WTC11 (cell line): ENCODE measurements at regions not wholly inside any gene's neighbourhood (a gene's known extent, or its start where the extent isn't known, plus 50 kb on each side); places are given as distances from the start of the nearest gene placed in this dataset.

ENCODE experiments used
- ATAC-seq: fragments of 200-7000 bp; cut with Tn5 transposase; 2 replicates; pipeline ENCODE4 v1.10.0; 2021; ENCODE audit warnings: mild to moderate bottlenecking, moderate library complexity
- CTCF ChIA-PET: fragments of 300-600 bp; sonication (Branson Sonifier 250); formaldehyde crosslinking; loops from one replicate; lab custom pipeline; 2021; ENCODE audit warnings: antibody characterized with exemption; lab: Charles Lee
- POLR2A ChIA-PET: fragments of 350-600 bp; sonication (Branson Sonifier 250); formaldehyde crosslinking; loops from one replicate; lab custom pipeline; 2021; ENCODE audit warnings: antibody characterized with exemption; lab: Charles Lee
- DNase-seq: peaks from one replicate; pipeline ENCODE4 v3.0.0; 2021; ENCODE audit warnings: low spot score
- H3K27ac Mint-ChIP-seq: 2 replicates; pipeline ENCODE4 v1.8.0; 2021; ENCODE audit warnings: mixed read lengths
- H3K27me3 Mint-ChIP-seq: 2 replicates; pipeline ENCODE4 v1.8.0; 2021; ENCODE audit warnings: low read depth, mild to moderate bottlenecking, moderate library complexity, mixed read lengths
- H3K36me3 Mint-ChIP-seq: 2 replicates; pipeline ENCODE4 v1.8.0; 2021; ENCODE audit warnings: mixed read lengths
- H3K4me1 Mint-ChIP-seq: 2 replicates; pipeline ENCODE4 v1.8.0; 2022; ENCODE audit warnings: mixed read lengths
- H3K4me3 Mint-ChIP-seq: 2 replicates; pipeline ENCODE4 v1.8.0; 2021; ENCODE audit warnings: mild to moderate bottlenecking, moderate library complexity, mixed read lengths
- H3K9me3 Mint-ChIP-seq: 2 replicates; pipeline ENCODE4 v1.8.0; 2021; ENCODE audit warnings: mixed read lengths
- ELF4 ChIP-seq: sonication (generic); formaldehyde crosslinking; IDR thresholded peaks from 2 replicates; pipeline ENCODE4 v1.8.1; 2022; ENCODE audit warnings: low read depth, mild to moderate bottlenecking, moderate library complexity, missing genetic modification reagents
- ETV6 ChIP-seq: sonication (generic); formaldehyde crosslinking; IDR thresholded peaks from 2 replicates; pipeline ENCODE4 v1.8.1; 2022; ENCODE audit warnings: mild to moderate bottlenecking, missing genetic modification reagents
- FOXK1 ChIP-seq: sonication (generic); formaldehyde crosslinking; IDR thresholded peaks from 2 replicates; pipeline ENCODE4 v1.8.0; 2022; ENCODE audit warnings: mild to moderate bottlenecking, moderate library complexity, missing genetic modification reagents
- GABPB1 ChIP-seq: sonication (generic); formaldehyde crosslinking; IDR thresholded peaks from 2 replicates; pipeline ENCODE4 v1.8.1; 2023; ENCODE audit warnings: mild to moderate bottlenecking, missing genetic modification reagents
- NR2C2 ChIP-seq: sonication (generic); formaldehyde crosslinking; IDR thresholded peaks from 2 replicates; pipeline ENCODE4 v1.8.0; 2022; ENCODE audit warnings: mild to moderate bottlenecking, missing genetic modification reagents
- TEAD4 ChIP-seq: sonication (generic); formaldehyde crosslinking; IDR thresholded peaks from 2 replicates; pipeline ENCODE4 v1.8.0; 2022; ENCODE audit warnings: mild to moderate bottlenecking, missing genetic modification reagents
- TP53 ChIP-seq: sonication (generic); formaldehyde crosslinking; IDR thresholded peaks from 2 replicates; pipeline ENCODE4 v1.8.1; 2023; ENCODE audit warnings: mild to moderate bottlenecking, missing genetic modification reagents
- ZBTB21 ChIP-seq: sonication (generic); formaldehyde crosslinking; IDR thresholded peaks from 2 replicates; pipeline ENCODE4 v1.8.1; 2023; ENCODE audit warnings: mild to moderate bottlenecking, missing genetic modification reagents, borderline replicate concordance
- ZNF232 ChIP-seq: sonication (generic); formaldehyde crosslinking; IDR thresholded peaks from 2 replicates; pipeline ENCODE4 v1.8.0; 2022; ENCODE audit warnings: mild to moderate bottlenecking, missing genetic modification reagents
- ZNF396 ChIP-seq: fragments of 250-450 bp; sonication (Bioruptor Pico); IDR thresholded peaks from 2 replicates; pipeline ENCODE4 v1.8.0; 2021; ENCODE audit warnings: mild to moderate bottlenecking, moderate library complexity, borderline replicate concordance
- ZNF416 ChIP-seq: fragments of 250-450 bp; sonication (Bioruptor Pico); IDR thresholded peaks from 2 replicates; pipeline ENCODE4 v1.9.0; 2021; ENCODE audit warnings: mild to moderate bottlenecking, inconsistent platforms
- ZNF423 ChIP-seq: fragments of 250-450 bp; sonication (Bioruptor Pico); IDR thresholded peaks from 2 replicates; pipeline ENCODE4 v2.1.2; 2022; ENCODE audit warnings: mild to moderate bottlenecking, moderate library complexity
- TF ChIP-seq, protein P1 (sequence below): fragments of 250-450 bp; sonication (Bioruptor Pico); IDR thresholded peaks from 2 replicates; pipeline ENCODE4 v1.9.0; 2021; ENCODE audit warnings: mild to moderate bottlenecking, borderline replicate concordance
- TF ChIP-seq, protein P2 (sequence below): sonication (generic); formaldehyde crosslinking; IDR thresholded peaks from 2 replicates; pipeline ENCODE4 v1.8.1; 2022; ENCODE audit warnings: low read depth, missing genetic modification reagents, borderline replicate concordance
- TF ChIP-seq, protein P3 (sequence below): sonication (generic); formaldehyde crosslinking; IDR thresholded peaks from 2 replicates; pipeline ENCODE4 v1.8.1; 2023; ENCODE audit warnings: mild to moderate bottlenecking, missing genetic modification reagents, moderate library complexity
- TF ChIP-seq, protein P4 (sequence below): sonication (generic); formaldehyde crosslinking; IDR thresholded peaks from 2 replicates; pipeline ENCODE4 v1.8.0; 2022; ENCODE audit warnings: missing genetic modification reagents
- TF ChIP-seq, protein P5 (sequence below): fragments of 250-450 bp; sonication (Bioruptor Pico); IDR thresholded peaks from 2 replicates; pipeline ENCODE4 v1.8.0; 2021; ENCODE audit warnings: mild to moderate bottlenecking
- TF ChIP-seq, protein P6 (sequence below): sonication (generic); formaldehyde crosslinking; IDR thresholded peaks from 2 replicates; pipeline ENCODE4 v1.8.1; 2023; ENCODE audit warnings: mild to moderate bottlenecking, moderate library complexity, missing genetic modification reagents
- TF ChIP-seq, protein P7 (sequence below): sonication (generic); formaldehyde crosslinking; IDR thresholded peaks from 2 replicates; pipeline ENCODE4 v1.8.0; 2023; ENCODE audit warnings: missing genetic modification reagents
- TF ChIP-seq, protein P8 (sequence below): sonication (generic); formaldehyde crosslinking; IDR thresholded peaks from 2 replicates; pipeline ENCODE4 v1.8.1; 2022; ENCODE audit warnings: missing genetic modification reagents, borderline replicate concordance

DNA sequence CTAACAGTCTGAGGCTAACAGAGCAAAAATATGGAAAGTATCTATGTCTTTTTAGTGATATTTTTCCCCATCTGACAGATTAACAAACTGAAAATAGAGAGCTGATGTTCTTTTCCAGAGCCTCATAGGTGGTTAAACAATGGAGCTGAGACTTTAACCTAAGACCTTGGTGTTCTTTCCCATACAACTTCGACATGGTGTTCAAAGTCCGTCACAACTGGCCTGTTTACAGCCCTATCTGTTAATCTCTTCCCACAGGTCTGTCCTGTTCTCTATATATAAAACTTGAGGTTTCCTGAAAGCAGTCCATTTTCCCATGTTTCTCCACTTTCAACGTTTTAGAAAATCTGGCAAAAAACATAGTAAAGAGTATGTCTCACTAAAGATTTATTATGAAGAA lies 395.7 kb downstream of the BRINP2 start:
- TF ChIP-seq, protein P1, sequence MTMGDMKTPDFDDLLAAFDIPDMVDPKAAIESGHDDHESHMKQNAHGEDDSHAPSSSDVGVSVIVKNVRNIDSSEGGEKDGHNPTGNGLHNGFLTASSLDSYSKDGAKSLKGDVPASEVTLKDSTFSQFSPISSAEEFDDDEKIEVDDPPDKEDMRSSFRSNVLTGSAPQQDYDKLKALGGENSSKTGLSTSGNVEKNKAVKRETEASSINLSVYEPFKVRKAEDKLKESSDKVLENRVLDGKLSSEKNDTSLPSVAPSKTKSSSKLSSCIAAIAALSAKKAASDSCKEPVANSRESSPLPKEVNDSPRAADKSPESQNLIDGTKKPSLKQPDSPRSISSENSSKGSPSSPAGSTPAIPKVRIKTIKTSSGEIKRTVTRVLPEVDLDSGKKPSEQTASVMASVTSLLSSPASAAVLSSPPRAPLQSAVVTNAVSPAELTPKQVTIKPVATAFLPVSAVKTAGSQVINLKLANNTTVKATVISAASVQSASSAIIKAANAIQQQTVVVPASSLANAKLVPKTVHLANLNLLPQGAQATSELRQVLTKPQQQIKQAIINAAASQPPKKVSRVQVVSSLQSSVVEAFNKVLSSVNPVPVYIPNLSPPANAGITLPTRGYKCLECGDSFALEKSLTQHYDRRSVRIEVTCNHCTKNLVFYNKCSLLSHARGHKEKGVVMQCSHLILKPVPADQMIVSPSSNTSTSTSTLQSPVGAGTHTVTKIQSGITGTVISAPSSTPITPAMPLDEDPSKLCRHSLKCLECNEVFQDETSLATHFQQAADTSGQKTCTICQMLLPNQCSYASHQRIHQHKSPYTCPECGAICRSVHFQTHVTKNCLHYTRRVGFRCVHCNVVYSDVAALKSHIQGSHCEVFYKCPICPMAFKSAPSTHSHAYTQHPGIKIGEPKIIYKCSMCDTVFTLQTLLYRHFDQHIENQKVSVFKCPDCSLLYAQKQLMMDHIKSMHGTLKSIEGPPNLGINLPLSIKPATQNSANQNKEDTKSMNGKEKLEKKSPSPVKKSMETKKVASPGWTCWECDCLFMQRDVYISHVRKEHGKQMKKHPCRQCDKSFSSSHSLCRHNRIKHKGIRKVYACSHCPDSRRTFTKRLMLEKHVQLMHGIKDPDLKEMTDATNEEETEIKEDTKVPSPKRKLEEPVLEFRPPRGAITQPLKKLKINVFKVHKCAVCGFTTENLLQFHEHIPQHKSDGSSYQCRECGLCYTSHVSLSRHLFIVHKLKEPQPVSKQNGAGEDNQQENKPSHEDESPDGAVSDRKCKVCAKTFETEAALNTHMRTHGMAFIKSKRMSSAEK (CRISPR knock-in tag) = no peak
- TF ChIP-seq GABPB1 (no peak), ZNF416 (CRISPR knock-in tag) (no peak), ZNF232 (CRISPR knock-in tag) (no peak), ZNF423 (CRISPR knock-in tag) (no peak), NR2C2 (no peak), TP53 (no peak), ZNF396 (no peak), ZBTB21 (CRISPR knock-in tag) (no peak), ELF4 (CRISPR knock-in tag) (no peak), ETV6 (CRISPR knock-in tag) (no peak), FOXK1 (CRISPR knock-in tag) (no peak), TEAD4 (CRISPR knock-in tag) (no peak)
- TF ChIP-seq, protein P2, sequence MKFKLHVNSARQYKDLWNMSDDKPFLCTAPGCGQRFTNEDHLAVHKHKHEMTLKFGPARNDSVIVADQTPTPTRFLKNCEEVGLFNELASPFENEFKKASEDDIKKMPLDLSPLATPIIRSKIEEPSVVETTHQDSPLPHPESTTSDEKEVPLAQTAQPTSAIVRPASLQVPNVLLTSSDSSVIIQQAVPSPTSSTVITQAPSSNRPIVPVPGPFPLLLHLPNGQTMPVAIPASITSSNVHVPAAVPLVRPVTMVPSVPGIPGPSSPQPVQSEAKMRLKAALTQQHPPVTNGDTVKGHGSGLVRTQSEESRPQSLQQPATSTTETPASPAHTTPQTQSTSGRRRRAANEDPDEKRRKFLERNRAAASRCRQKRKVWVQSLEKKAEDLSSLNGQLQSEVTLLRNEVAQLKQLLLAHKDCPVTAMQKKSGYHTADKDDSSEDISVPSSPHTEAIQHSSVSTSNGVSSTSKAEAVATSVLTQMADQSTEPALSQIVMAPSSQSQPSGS (CRISPR knock-in tag) = no peak
- TF ChIP-seq, protein P3, sequence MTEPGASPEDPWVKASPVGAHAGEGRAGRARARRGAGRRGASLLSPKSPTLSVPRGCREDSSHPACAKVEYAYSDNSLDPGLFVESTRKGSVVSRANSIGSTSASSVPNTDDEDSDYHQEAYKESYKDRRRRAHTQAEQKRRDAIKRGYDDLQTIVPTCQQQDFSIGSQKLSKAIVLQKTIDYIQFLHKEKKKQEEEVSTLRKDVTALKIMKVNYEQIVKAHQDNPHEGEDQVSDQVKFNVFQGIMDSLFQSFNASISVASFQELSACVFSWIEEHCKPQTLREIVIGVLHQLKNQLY (CRISPR knock-in tag) = no peak
- TF ChIP-seq, protein P4, sequence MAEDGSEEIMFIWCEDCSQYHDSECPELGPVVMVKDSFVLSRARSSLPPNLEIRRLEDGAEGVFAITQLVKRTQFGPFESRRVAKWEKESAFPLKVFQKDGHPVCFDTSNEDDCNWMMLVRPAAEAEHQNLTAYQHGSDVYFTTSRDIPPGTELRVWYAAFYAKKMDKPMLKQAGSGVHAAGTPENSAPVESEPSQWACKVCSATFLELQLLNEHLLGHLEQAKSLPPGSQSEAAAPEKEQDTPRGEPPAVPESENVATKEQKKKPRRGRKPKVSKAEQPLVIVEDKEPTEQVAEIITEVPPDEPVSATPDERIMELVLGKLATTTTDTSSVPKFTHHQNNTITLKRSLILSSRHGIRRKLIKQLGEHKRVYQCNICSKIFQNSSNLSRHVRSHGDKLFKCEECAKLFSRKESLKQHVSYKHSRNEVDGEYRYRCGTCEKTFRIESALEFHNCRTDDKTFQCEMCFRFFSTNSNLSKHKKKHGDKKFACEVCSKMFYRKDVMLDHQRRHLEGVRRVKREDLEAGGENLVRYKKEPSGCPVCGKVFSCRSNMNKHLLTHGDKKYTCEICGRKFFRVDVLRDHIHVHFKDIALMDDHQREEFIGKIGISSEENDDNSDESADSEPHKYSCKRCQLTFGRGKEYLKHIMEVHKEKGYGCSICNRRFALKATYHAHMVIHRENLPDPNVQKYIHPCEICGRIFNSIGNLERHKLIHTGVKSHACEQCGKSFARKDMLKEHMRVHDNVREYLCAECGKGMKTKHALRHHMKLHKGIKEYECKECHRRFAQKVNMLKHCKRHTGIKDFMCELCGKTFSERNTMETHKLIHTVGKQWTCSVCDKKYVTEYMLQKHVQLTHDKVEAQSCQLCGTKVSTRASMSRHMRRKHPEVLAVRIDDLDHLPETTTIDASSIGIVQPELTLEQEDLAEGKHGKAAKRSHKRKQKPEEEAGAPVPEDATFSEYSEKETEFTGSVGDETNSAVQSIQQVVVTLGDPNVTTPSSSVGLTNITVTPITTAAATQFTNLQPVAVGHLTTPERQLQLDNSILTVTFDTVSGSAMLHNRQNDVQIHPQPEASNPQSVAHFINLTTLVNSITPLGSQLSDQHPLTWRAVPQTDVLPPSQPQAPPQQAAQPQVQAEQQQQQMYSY (CRISPR knock-in tag) = no peak
- TF ChIP-seq, protein P5, sequence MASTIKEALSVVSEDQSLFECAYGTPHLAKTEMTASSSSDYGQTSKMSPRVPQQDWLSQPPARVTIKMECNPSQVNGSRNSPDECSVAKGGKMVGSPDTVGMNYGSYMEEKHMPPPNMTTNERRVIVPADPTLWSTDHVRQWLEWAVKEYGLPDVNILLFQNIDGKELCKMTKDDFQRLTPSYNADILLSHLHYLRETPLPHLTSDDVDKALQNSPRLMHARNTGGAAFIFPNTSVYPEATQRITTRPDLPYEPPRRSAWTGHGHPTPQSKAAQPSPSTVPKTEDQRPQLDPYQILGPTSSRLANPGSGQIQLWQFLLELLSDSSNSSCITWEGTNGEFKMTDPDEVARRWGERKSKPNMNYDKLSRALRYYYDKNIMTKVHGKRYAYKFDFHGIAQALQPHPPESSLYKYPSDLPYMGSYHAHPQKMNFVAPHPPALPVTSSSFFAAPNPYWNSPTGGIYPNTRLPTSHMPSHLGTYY (CRISPR knock-in tag) = no peak
- TF ChIP-seq, protein P6, sequence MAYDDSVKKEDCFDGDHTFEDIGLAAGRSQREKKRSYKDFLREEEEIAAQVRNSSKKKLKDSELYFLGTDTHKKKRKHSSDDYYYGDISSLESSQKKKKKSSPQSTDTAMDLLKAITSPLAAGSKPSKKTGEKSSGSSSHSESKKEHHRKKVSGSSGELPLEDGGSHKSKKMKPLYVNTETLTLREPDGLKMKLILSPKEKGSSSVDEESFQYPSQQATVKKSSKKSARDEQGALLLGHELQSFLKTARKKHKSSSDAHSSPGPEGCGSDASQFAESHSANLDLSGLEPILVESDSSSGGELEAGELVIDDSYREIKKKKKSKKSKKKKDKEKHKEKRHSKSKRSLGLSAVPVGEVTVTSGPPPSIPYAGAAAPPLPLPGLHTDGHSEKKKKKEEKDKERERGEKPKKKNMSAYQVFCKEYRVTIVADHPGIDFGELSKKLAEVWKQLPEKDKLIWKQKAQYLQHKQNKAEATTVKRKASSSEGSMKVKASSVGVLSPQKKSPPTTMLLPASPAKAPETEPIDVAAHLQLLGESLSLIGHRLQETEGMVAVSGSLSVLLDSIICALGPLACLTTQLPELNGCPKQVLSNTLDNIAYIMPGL (CRISPR knock-in tag) = no peak
- TF ChIP-seq, protein P7, sequence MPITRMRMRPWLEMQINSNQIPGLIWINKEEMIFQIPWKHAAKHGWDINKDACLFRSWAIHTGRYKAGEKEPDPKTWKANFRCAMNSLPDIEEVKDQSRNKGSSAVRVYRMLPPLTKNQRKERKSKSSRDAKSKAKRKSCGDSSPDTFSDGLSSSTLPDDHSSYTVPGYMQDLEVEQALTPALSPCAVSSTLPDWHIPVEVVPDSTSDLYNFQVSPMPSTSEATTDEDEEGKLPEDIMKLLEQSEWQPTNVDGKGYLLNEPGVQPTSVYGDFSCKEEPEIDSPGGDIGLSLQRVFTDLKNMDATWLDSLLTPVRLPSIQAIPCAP (CRISPR knock-in tag) = no peak
- TF ChIP-seq, protein P8, sequence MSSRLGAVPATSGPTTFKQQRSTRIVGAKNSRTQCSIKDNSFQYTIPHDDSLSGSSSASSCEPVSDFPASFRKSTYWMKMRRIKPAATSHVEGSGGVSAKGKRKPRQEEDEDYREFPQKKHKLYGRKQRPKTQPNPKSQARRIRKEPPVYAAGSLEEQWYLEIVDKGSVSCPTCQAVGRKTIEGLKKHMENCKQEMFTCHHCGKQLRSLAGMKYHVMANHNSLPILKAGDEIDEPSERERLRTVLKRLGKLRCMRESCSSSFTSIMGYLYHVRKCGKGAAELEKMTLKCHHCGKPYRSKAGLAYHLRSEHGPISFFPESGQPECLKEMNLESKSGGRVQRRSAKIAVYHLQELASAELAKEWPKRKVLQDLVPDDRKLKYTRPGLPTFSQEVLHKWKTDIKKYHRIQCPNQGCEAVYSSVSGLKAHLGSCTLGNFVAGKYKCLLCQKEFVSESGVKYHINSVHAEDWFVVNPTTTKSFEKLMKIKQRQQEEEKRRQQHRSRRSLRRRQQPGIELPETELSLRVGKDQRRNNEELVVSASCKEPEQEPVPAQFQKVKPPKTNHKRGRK (CRISPR knock-in tag) = no peak
- ATAC-seq (no peak), DNase-seq (no peak)
- Mint-ChIP-seq H3K27ac (no peak overlapping the region), H3K9me3 (peaks cover 5% of the 10 kb centered on the region; the same call in 1 of the 2 replicates), H3K36me3 (no peaks in the 10 kb centered on the region), H3K27me3 (no peaks in the 10 kb centered on the region; the same call in 1 of the 2 replicates), H3K4me1 (peaks cover 10% of the 10 kb centered on the region; the same call in 1 of the 2 replicates), H3K4me3 (no peak overlapping the region)
- ChIA-PET POLR2A (no interaction called here), CTCF (interaction anchor here (1.4 kb wide), 1 partner anchor 382 kb away, joined by 3 read pairs; no protein-coding TSS in a partner anchor)
